Urothelium cell line (cell line): ENCODE measurements at regions not wholly inside any gene's neighbourhood (a gene's known extent, or its start where the extent isn't known, plus 50 kb on each side); places are given as distances from the start of the nearest gene placed in this dataset.

ENCODE experiments used
- DNase-seq: peaks from one replicate; pipeline ENCODE4 v3.0.0; 2011; ENCODE audit warnings: low spot score, mixed read lengths
- FAIRE-seq: peaks from 2 replicates; lab custom pipeline; 2011; peaks lifted over from hg19 to GRCh38; lab: Jason Lieb, UNC

GRCh38 chr9:84125046-84125445 is 144.4 kb downstream of the RMI1 start:
- FAIRE-seq = no peak
- DNase-seq = no peak

- FAIRE-seq (no peak), DNase-seq (no peak)
Measured at GRCh38 chr9:84129529-84129928, 148.9 kb downstream of the RMI1 start.

GRCh38 chr9:84136119-84136868 is 155.7 kb downstream of the RMI1 start:
- peak; percentile 13 for FAIRE-seq
- DNase-seq = peak; percentile 54

GRCh38 chr9:84137968-84138367 is 157.4 kb downstream of the RMI1 start:
- FAIRE-seq (no peak), DNase-seq (no peak)

GRCh38 chr9:84138541-84138940 is 157.9 kb downstream of the RMI1 start:
- DNase-seq = no peak
- FAIRE-seq = no peak

GRCh38 chr9:84139296-84140070 is 158.9 kb downstream of the RMI1 start:
- DNase-seq (peak; percentile 34), FAIRE-seq (no peak)

- FAIRE-seq = no peak
- no peak for DNase-seq
Measured at GRCh38 chr9:84140535-84141101, 160.0 kb downstream of the RMI1 start.

GRCh38 chr9:84141741-84142370 is 161.3 kb downstream of the RMI1 start:
- DNase-seq = no peak
- no peak for FAIRE-seq

GRCh38 chr9:84145031-84145430 is 164.4 kb downstream of the RMI1 start:
- no peak for DNase-seq

GRCh38 chr9:84145780-84146179 is 165.2 kb downstream of the RMI1 start:
- DNase-seq (no peak), FAIRE-seq (no peak)

More at GRCh38 chr9:84145031-84145430, 164.4 kb downstream of the RMI1 start:
- no peak for FAIRE-seq

- DNase-seq (no peak), FAIRE-seq (no peak)
Measured at GRCh38 chr9:84146893-84147710, 166.5 kb downstream of the RMI1 start.

- DNase-seq = no peak
Measured at GRCh38 chr9:84151236-84151635, 170.6 kb downstream of the RMI1 start.

GRCh38 chr9:84151640-84152039 is 171.0 kb downstream of the RMI1 start:
- FAIRE-seq (no peak), DNase-seq (no peak)

More at GRCh38 chr9:84151236-84151635, 170.6 kb downstream of the RMI1 start:
- FAIRE-seq = no peak

- no peak for FAIRE-seq
Measured at GRCh38 chr9:84152204-84152603, 171.6 kb downstream of the RMI1 start.

GRCh38 chr9:84153885-84154284 is 173.3 kb downstream of the RMI1 start:
- FAIRE-seq (no peak), DNase-seq (no peak)

More at GRCh38 chr9:84152204-84152603, 171.6 kb downstream of the RMI1 start:
- no peak for DNase-seq

GRCh38 chr9:84154320-84154719 is 173.7 kb downstream of the RMI1 start:
- DNase-seq (no peak), FAIRE-seq (no peak)

GRCh38 chr9:84163052-84163650 is 177.4 kb downstream of the SLC28A3 start:
- no peak for FAIRE-seq
- DNase-seq = no peak

GRCh38 chr9:84166891-84167290 is 173.7 kb downstream of the SLC28A3 start:
- DNase-seq = no peak
- no peak for FAIRE-seq

GRCh38 chr9:84169240-84169639 is 171.3 kb downstream of the SLC28A3 start:
- FAIRE-seq = no peak

More at GRCh38 chr9:84169240-84169639, 171.3 kb downstream of the SLC28A3 start:
- DNase-seq = no peak
